ENCODE measurements at regions not wholly inside any gene's neighbourhood (a gene's known extent, or its start where the extent isn't known, plus 50 kb on each side); places are given as distances from the start of the nearest gene placed in this dataset.

- Histone ChIP-seq H3K9me2 (ENCODE audit: insufficient read depth, low read length) (no peaks in the 10 kb centered on the region), H4K20me1 (ENCODE audit: insufficient read depth, low read length) (no peaks in the 10 kb centered on the region), H3K4me1 (ENCODE audit: insufficient read depth, low read length, poor library complexity, severe bottlenecking) (no peaks in the 10 kb centered on the region), H3K4me2 (ENCODE audit: low read length) (no peak overlapping the region), H3K79me2 (ENCODE audit: insufficient read depth, low read depth, low read length) (no peaks in the 10 kb centered on the region), H3K4me3 (ENCODE audit: low read depth, low read length, poor library complexity, severe bottlenecking) (no peak overlapping the region), H2AFZ (ENCODE audit: low read length) (no peak overlapping the region), H3K9me3 (ENCODE audit: low read length) (no peaks in the 10 kb centered on the region), H3K36me3 (ENCODE audit: insufficient read depth, low read length) (no peaks in the 10 kb centered on the region), H3K27ac (ENCODE audit: low read depth, low read length, poor library complexity, severe bottlenecking) (no peak overlapping the region)
- BruUV-seq (replicated peaks), result no TSS peak
- TF ChIP-seq CTCF (conservative IDR thresholded peaks at IDR 0.05; ENCODE audit: low read length) (no peak), EZH2phosphoT487 (IDR thresholded peaks at IDR 0.05; ENCODE audit: borderline replicate concordance, low read depth, low read length) (no peak)
- no peak for DNase-seq (ENCODE audit: low spot score)
- intact Hi-C loops (cut with micrococcal nuclease; ENCODE audit: unreplicated experiment), result no loop called here
- POLR2A ChIA-PET, result interaction anchor here (0.8 kb wide), 1 partner anchor 10 kb away, joined by 4 read pairs; no protein-coding TSS in a partner anchor
- CTCF ChIA-PET (ENCODE audit: unreplicated experiment), result no interaction called here
Measured at GRCh38 chr9:96160866-96161265, 141.1 kb downstream of the HSD17B3 start.

GRCh38 chr9:96160168-96160567, 141.8 kb downstream of the HSD17B3 start:
- Histone ChIP-seq H3K4me2 (ENCODE audit: low read length) (no peak overlapping the region), H3K4me3 (ENCODE audit: low read depth, low read length, poor library complexity, severe bottlenecking) (no peak overlapping the region), H3K9me2 (ENCODE audit: insufficient read depth, low read length) (no peaks in the 10 kb centered on the region), H3K79me2 (ENCODE audit: insufficient read depth, low read depth, low read length) (no peaks in the 10 kb centered on the region), H3K4me1 (ENCODE audit: insufficient read depth, low read length, poor library complexity, severe bottlenecking) (no peaks in the 10 kb centered on the region), H3K36me3 (ENCODE audit: insufficient read depth, low read length) (no peaks in the 10 kb centered on the region), H3K27ac (ENCODE audit: low read depth, low read length, poor library complexity, severe bottlenecking) (no peak overlapping the region), H2AFZ (ENCODE audit: low read length) (no peak overlapping the region), H3K9me3 (ENCODE audit: low read length) (no peaks in the 10 kb centered on the region), H4K20me1 (ENCODE audit: insufficient read depth, low read length) (no peaks in the 10 kb centered on the region)
- intact Hi-C loops (cut with micrococcal nuclease; ENCODE audit: unreplicated experiment), result no loop called here
- DNase-seq (ENCODE audit: low spot score), result no peak
- BruUV-seq (replicated peaks), result no TSS peak
- CTCF ChIA-PET (ENCODE audit: unreplicated experiment), result no interaction called here
- TF ChIP-seq EZH2phosphoT487 (IDR thresholded peaks at IDR 0.05; ENCODE audit: borderline replicate concordance, low read depth, low read length) (no peak), CTCF (conservative IDR thresholded peaks at IDR 0.05; ENCODE audit: low read length) (no peak)
- POLR2A ChIA-PET, result interaction anchor here (0.7 kb wide), 1 partner anchor 196 kb away, joined by 4 read pairs; no protein-coding TSS in a partner anchor

GRCh38 chr9:96159596-96159995, 142.4 kb downstream of the HSD17B3 start:
- no peaks in the 10 kb centered on the region for H3K36me3 ChIP-seq (ENCODE audit: insufficient read depth, low read length)
- no peak overlapping the region for H3K4me3 ChIP-seq (ENCODE audit: low read depth, low read length, poor library complexity, severe bottlenecking)
- H3K4me2 ChIP-seq (ENCODE audit: low read length), result no peak overlapping the region
- no peaks in the 10 kb centered on the region for H3K79me2 ChIP-seq (ENCODE audit: insufficient read depth, low read depth, low read length)
- H3K27ac ChIP-seq (ENCODE audit: low read depth, low read length, poor library complexity, severe bottlenecking), result no peak overlapping the region
- no peak overlapping the region for H2AFZ ChIP-seq (ENCODE audit: low read length)
- ChIA-PET CTCF (ENCODE audit: unreplicated experiment) (no interaction called here), POLR2A (no interaction called here)
- H4K20me1 ChIP-seq (ENCODE audit: insufficient read depth, low read length), result no peaks in the 10 kb centered on the region
- no TSS peak for BruUV-seq (replicated peaks)
- no peak for DNase-seq (ENCODE audit: low spot score)
- H3K9me3 ChIP-seq (ENCODE audit: low read length), result no peaks in the 10 kb centered on the region
- H3K4me1 ChIP-seq (ENCODE audit: insufficient read depth, low read length, poor library complexity, severe bottlenecking), result no peaks in the 10 kb centered on the region
- no peaks in the 10 kb centered on the region for H3K9me2 ChIP-seq (ENCODE audit: insufficient read depth, low read length)
- intact Hi-C loops (cut with micrococcal nuclease; ENCODE audit: unreplicated experiment), result no loop called here
- no peak for TF ChIP-seq CTCF (conservative IDR thresholded peaks at IDR 0.05; ENCODE audit: low read length)
- TF ChIP-seq EZH2phosphoT487 (IDR thresholded peaks at IDR 0.05; ENCODE audit: borderline replicate concordance, low read depth, low read length), result no peak
